Activated CD8-positive, alpha-beta T cell treated with anti-CD3 and anti-CD28 coated beads, Interleukin-2, amount 10 ng/mL, durations not matched to agents 7 days and 5 days (primary cell): ENCODE measurements at regions not wholly inside any gene's neighbourhood (a gene's known extent, or its start where the extent isn't known, plus 50 kb on each side); places are given as distances from the start of the nearest gene placed in this dataset.

Experiments
- ATAC-seq: fragments of 150-1000 bp; cut with Tn5 transposase; one replicate; pipeline ENCODE4 v1.10.0; 2021; ENCODE audit warnings: moderate library complexity
- CTCF ChIA-PET: fragments of 350-600 bp; sonication (Branson Sonifier 250); formaldehyde crosslinking; loops from one replicate; lab custom pipeline; 2021; ENCODE audit warnings: antibody characterized with exemption; lab: Charles Lee
- POLR2A ChIA-PET: fragments of 350-600 bp; sonication (Branson Sonifier 250); formaldehyde crosslinking; loops from one replicate; lab custom pipeline; 2021; ENCODE audit warnings: antibody characterized with exemption; lab: Charles Lee
- DNase-seq: peaks from one replicate; pipeline ENCODE4 v3.0.0-alpha.2; 2020
- H3K27ac Mint-ChIP-seq: one replicate; pipeline ENCODE4 v1.8.0; 2021; ENCODE audit warnings: mild to moderate bottlenecking, mixed read lengths
- H3K27me3 Mint-ChIP-seq: one replicate; pipeline ENCODE4 v1.8.0; 2021; ENCODE audit warnings: low read depth, mixed read lengths
- H3K36me3 Mint-ChIP-seq: one replicate; pipeline ENCODE4 v1.8.0; 2021; ENCODE audit warnings: low read depth, mixed read lengths
- H3K4me1 Mint-ChIP-seq: one replicate; pipeline ENCODE4 v1.8.0; 2021; ENCODE audit warnings: low read depth, mixed read lengths
- H3K4me3 Mint-ChIP-seq: one replicate; pipeline ENCODE4 v1.8.0; 2021; ENCODE audit warnings: mild to moderate bottlenecking, mixed read lengths
- H3K9me3 Mint-ChIP-seq: one replicate; pipeline ENCODE4 v1.8.0; 2022; ENCODE audit warnings: mixed read lengths; ENCODE audit not compliant: insufficient read depth

GRCh38 chr18:4906856-4907255, 290.2 kb downstream of the AKAIN1 start:
- no peaks in the 10 kb centered on the region for H3K27me3 Mint-ChIP-seq
- no peaks in the 10 kb centered on the region for H3K9me3 Mint-ChIP-seq
- POLR2A ChIA-PET: no interaction called here
- H3K4me1 Mint-ChIP-seq: no peaks in the 10 kb centered on the region
- H3K4me3 Mint-ChIP-seq: no peak overlapping the region
- no peak for ATAC-seq
- H3K27ac Mint-ChIP-seq: no peak overlapping the region
- CTCF ChIA-PET: no interaction called here
- DNase-seq: no peak
- no peaks in the 10 kb centered on the region for H3K36me3 Mint-ChIP-seq

- Mint-ChIP-seq H3K4me1 (no peaks in the 10 kb centered on the region), H3K27ac (no peak overlapping the region), H3K27me3 (no peaks in the 10 kb centered on the region), H3K9me3 (peaks cover 22% of the 10 kb centered on the region), H3K36me3 (no peaks in the 10 kb centered on the region), H3K4me3 (no peak overlapping the region)
- ATAC-seq (no peak), DNase-seq (no peak)
- CTCF ChIA-PET: no interaction called here
- POLR2A ChIA-PET: no interaction called here
Measured at GRCh38 chr18:4888251-4889040, 308.6 kb downstream of the AKAIN1 start.

GRCh38 chr18:4878480-4878879, 318.6 kb downstream of the AKAIN1 start:
- ATAC-seq: no peak
- DNase-seq: no peak
- H3K9me3 Mint-ChIP-seq: peaks cover 10% of the 10 kb centered on the region
- no peaks in the 10 kb centered on the region for H3K36me3 Mint-ChIP-seq
- ChIA-PET POLR2A (no interaction called here), CTCF (no interaction called here)
- H3K4me1 Mint-ChIP-seq: no peaks in the 10 kb centered on the region
- H3K27ac Mint-ChIP-seq: no peak overlapping the region
- no peak overlapping the region for H3K4me3 Mint-ChIP-seq
- H3K27me3 Mint-ChIP-seq: no peaks in the 10 kb centered on the region

GRCh38 chr18:4871197-4871596, 325.9 kb downstream of the AKAIN1 start:
- Mint-ChIP-seq H3K27ac (no peak overlapping the region), H3K27me3 (no peaks in the 10 kb centered on the region), H3K9me3 (peaks cover 20% of the 10 kb centered on the region), H3K4me3 (no peak overlapping the region), H3K4me1 (no peaks in the 10 kb centered on the region), H3K36me3 (no peaks in the 10 kb centered on the region)
- CTCF ChIA-PET: no interaction called here
- POLR2A ChIA-PET: interaction anchor here (0.5 kb wide), 1 partner anchor 848 kb away, joined by 4 read pairs; no protein-coding TSS in a partner anchor
- ATAC-seq (no peak), DNase-seq (no peak)

GRCh38 chr18:4870177-4870773, 326.8 kb downstream of the AKAIN1 start:
- H3K27me3 Mint-ChIP-seq: no peaks in the 10 kb centered on the region
- H3K36me3 Mint-ChIP-seq: no peaks in the 10 kb centered on the region
- no peak overlapping the region for H3K4me3 Mint-ChIP-seq
- POLR2A ChIA-PET: no interaction called here
- H3K27ac Mint-ChIP-seq: no peak overlapping the region
- CTCF ChIA-PET: no interaction called here
- no peaks in the 10 kb centered on the region for H3K4me1 Mint-ChIP-seq
- no peak for DNase-seq
- peaks cover 22% of the 10 kb centered on the region for H3K9me3 Mint-ChIP-seq
- no peak for ATAC-seq

GRCh38 chr18:4869155-4869554, 327.9 kb downstream of the AKAIN1 start:
- Mint-ChIP-seq H3K36me3 (no peaks in the 10 kb centered on the region), H3K27ac (no peak overlapping the region), H3K9me3 (peaks cover 25% of the 10 kb centered on the region), H3K4me1 (no peaks in the 10 kb centered on the region), H3K4me3 (no peak overlapping the region), H3K27me3 (no peaks in the 10 kb centered on the region)
- ATAC-seq (no peak), DNase-seq (no peak)
- ChIA-PET POLR2A (no interaction called here), CTCF (no interaction called here)

- no peak overlapping the region for H3K4me3 Mint-ChIP-seq
- ChIA-PET POLR2A (no interaction called here), CTCF (no interaction called here)
- no peak overlapping the region for H3K27ac Mint-ChIP-seq
- H3K9me3 Mint-ChIP-seq: peaks cover 13% of the 10 kb centered on the region
- DNase-seq (no peak), ATAC-seq (no peak)
- H3K4me1 Mint-ChIP-seq: no peaks in the 10 kb centered on the region
- H3K27me3 Mint-ChIP-seq: no peaks in the 10 kb centered on the region
- H3K36me3 Mint-ChIP-seq: no peaks in the 10 kb centered on the region
Measured at GRCh38 chr18:4858379-4859127, 338.5 kb downstream of the AKAIN1 start.

- peaks cover 13% of the 10 kb centered on the region for H3K9me3 Mint-ChIP-seq
- POLR2A ChIA-PET: no interaction called here
Measured at GRCh38 chr18:4854671-4855070, 342.4 kb downstream of the AKAIN1 start.

GRCh38 chr18:4851301-4851976, 345.6 kb downstream of the AKAIN1 start:
- peaks cover 25% of the 10 kb centered on the region for H3K9me3 Mint-ChIP-seq
- POLR2A ChIA-PET: no interaction called here
- CTCF ChIA-PET: no interaction called here

More at GRCh38 chr18:4854671-4855070, 342.4 kb downstream of the AKAIN1 start:
- H3K36me3 Mint-ChIP-seq: no peaks in the 10 kb centered on the region
- ATAC-seq: no peak
- H3K27ac Mint-ChIP-seq: no peak overlapping the region
- H3K4me1 Mint-ChIP-seq: no peaks in the 10 kb centered on the region
- no peaks in the 10 kb centered on the region for H3K27me3 Mint-ChIP-seq
- no peak overlapping the region for H3K4me3 Mint-ChIP-seq
- DNase-seq: no peak
- CTCF ChIA-PET: no interaction called here

GRCh38 chr18:4847056-4847455, 350.0 kb downstream of the AKAIN1 start:
- Mint-ChIP-seq H3K9me3 (peaks cover 23% of the 10 kb centered on the region), H3K4me3 (no peak overlapping the region), H3K36me3 (no peaks in the 10 kb centered on the region), H3K27ac (no peak overlapping the region), H3K27me3 (no peaks in the 10 kb centered on the region), H3K4me1 (no peaks in the 10 kb centered on the region)
- ChIA-PET CTCF (interaction anchor here (0.6 kb wide), 1 partner anchor 66 kb away, joined by 3 read pairs; no protein-coding TSS in a partner anchor), POLR2A (no interaction called here)
- ATAC-seq (no peak), DNase-seq (no peak)

More at GRCh38 chr18:4851301-4851976, 345.6 kb downstream of the AKAIN1 start:
- Mint-ChIP-seq H3K27ac (no peak overlapping the region), H3K27me3 (no peaks in the 10 kb centered on the region), H3K36me3 (no peaks in the 10 kb centered on the region), H3K4me3 (no peak overlapping the region), H3K4me1 (no peaks in the 10 kb centered on the region)
- no peak for ATAC-seq
- DNase-seq: no peak

GRCh38 chr18:4844320-4844719, 352.7 kb downstream of the AKAIN1 start:
- H3K4me3 Mint-ChIP-seq: no peak overlapping the region
- ChIA-PET POLR2A (no interaction called here), CTCF (no interaction called here)
- H3K4me1 Mint-ChIP-seq: no peaks in the 10 kb centered on the region
- DNase-seq (no peak), ATAC-seq (no peak)
- H3K36me3 Mint-ChIP-seq: no peaks in the 10 kb centered on the region
- no peak overlapping the region for H3K27ac Mint-ChIP-seq
- H3K9me3 Mint-ChIP-seq: peaks cover 23% of the 10 kb centered on the region
- no peaks in the 10 kb centered on the region for H3K27me3 Mint-ChIP-seq
